ENCODE measurements at regions not wholly inside any gene's neighbourhood (a gene's known extent, or its start where the extent isn't known, plus 50 kb on each side); places are given as distances from the start of the nearest gene placed in this dataset.

- Histone ChIP-seq H3K27me3 (peaks cover 0 to 8% (median 0%) of the 10 kb centered on the region in 11 experiments; a peak in 2 of 22 replicates), H3K4me3 (no peak overlapping the region), H3K4me1 (peaks cover 7 to 29% (median 17%) of the 10 kb centered on the region in 10 experiments; a peak in 18 of 20 replicates), H3K9ac (peak overlapping the region in 1 of 11 experiments; percentile 29; a peak in 1 of 22 replicates), H3K27ac (no peak overlapping the region), H3K4me2 (peak overlapping the region; percentile 17 to 51 (median 47); a peak in 21 of 22 replicates), H3K36me3 (no peaks in the 10 kb centered on the region), H4K20me1 (no peaks in the 10 kb centered on the region; a peak in 1 of 22 replicates), H3K9me3 (replicated peaks in 1 of 11) (no peaks in the 10 kb centered on the region)
- TF ChIP-seq Cebpa-rat (IDR thresholded peaks at IDR 0.05), result no peak
These were observed 186.9 kb downstream of the ZFP36L2 start for GRCh38 chr2:43039376-43040080.

- H3K27me3 ChIP-seq, result peaks cover 0 to 8% (median 0%) of the 10 kb centered on the region in 11 experiments; a peak in 2 of 22 replicates
- no peak overlapping the region; a peak in 1 of 22 replicates for H3K9ac ChIP-seq
- no peak overlapping the region for H3K27ac ChIP-seq
- no peaks in the 10 kb centered on the region for H3K36me3 ChIP-seq
- no peak overlapping the region for H3K4me3 ChIP-seq
- peak overlapping the region in 2 of 11 experiments; percentile 17 to 49; a peak in 3 of 22 replicates for H3K4me2 ChIP-seq
- no peak for TF ChIP-seq Cebpa-rat (IDR thresholded peaks at IDR 0.05)
- peaks cover 7 to 29% (median 17%) of the 10 kb centered on the region in 10 experiments; a peak in 18 of 20 replicates for H3K4me1 ChIP-seq
- no peaks in the 10 kb centered on the region for H3K9me3 ChIP-seq (replicated peaks in 1 of 11)
- H4K20me1 ChIP-seq, result no peaks in the 10 kb centered on the region
These were observed 187.7 kb downstream of the ZFP36L2 start for GRCh38 chr2:43038696-43039094.

- Histone ChIP-seq H3K27ac (no peak overlapping the region), H4K20me1 (no peaks in the 10 kb centered on the region), H3K4me2 (no peak overlapping the region), H3K4me1 (peaks cover 7 to 29% (median 17%) of the 10 kb centered on the region in 10 experiments; a peak in 18 of 20 replicates), H3K27me3 (peaks cover 0 to 8% (median 0%) of the 10 kb centered on the region in 11 experiments; a peak in 2 of 22 replicates), H3K36me3 (no peaks in the 10 kb centered on the region), H3K9me3 (replicated peaks in 1 of 11) (no peaks in the 10 kb centered on the region), H3K4me3 (no peak overlapping the region), H3K9ac (no peak overlapping the region)
- no peak for TF ChIP-seq Cebpa-rat (IDR thresholded peaks at IDR 0.05)
These were observed 188.2 kb downstream of the ZFP36L2 start for GRCh38 chr2:43038034-43038695.

GRCh38 chr2:43035922-43036321, 190.5 kb downstream of the ZFP36L2 start:
- Histone ChIP-seq H3K9ac (no peak overlapping the region), H3K9me3 (replicated peaks in 1 of 11) (no peaks in the 10 kb centered on the region), H3K27me3 (peaks cover 0 to 8% (median 0%) of the 10 kb centered on the region in 11 experiments; a peak in 2 of 22 replicates), H3K27ac (no peak overlapping the region), H3K36me3 (no peaks in the 10 kb centered on the region), H3K4me3 (no peak overlapping the region), H3K4me1 (peaks cover 7 to 19% (median 11%) of the 10 kb centered on the region in 10 experiments; a peak in 18 of 20 replicates), H4K20me1 (no peaks in the 10 kb centered on the region), H3K4me2 (no peak overlapping the region)
- TF ChIP-seq Cebpa-rat (IDR thresholded peaks at IDR 0.05), result no peak

GRCh38 chr2:43034921-43035320, 191.5 kb downstream of the ZFP36L2 start:
- Histone ChIP-seq H3K4me2 (no peak overlapping the region), H4K20me1 (no peaks in the 10 kb centered on the region), H3K36me3 (no peaks in the 10 kb centered on the region), H3K9me3 (replicated peaks in 1 of 11) (no peaks in the 10 kb centered on the region), H3K4me3 (no peak overlapping the region), H3K9ac (no peak overlapping the region), H3K4me1 (peaks cover 7 to 19% (median 9%) of the 10 kb centered on the region in 10 experiments; a peak in 18 of 20 replicates), H3K27me3 (peaks cover 0 to 7% (median 0%) of the 10 kb centered on the region in 11 experiments; a peak in 2 of 22 replicates), H3K27ac (no peak overlapping the region)
- no peak for TF ChIP-seq Cebpa-rat (IDR thresholded peaks at IDR 0.05)

- Histone ChIP-seq H3K4me3 (no peak overlapping the region), H3K27me3 (peaks cover 0 to 5% (median 0%) of the 10 kb centered on the region in 11 experiments; a peak in 2 of 22 replicates), H3K9me3 (replicated peaks in 1 of 11) (no peaks in the 10 kb centered on the region), H3K4me1 (peaks cover under 1 to 13% (median 2%) of the 10 kb centered on the region in 10 experiments; a peak in 17 of 20 replicates), H3K36me3 (no peaks in the 10 kb centered on the region), H4K20me1 (no peaks in the 10 kb centered on the region), H3K27ac (no peak overlapping the region), H3K9ac (no peak overlapping the region), H3K4me2 (no peak overlapping the region)
- no peak for TF ChIP-seq Cebpa-rat (IDR thresholded peaks at IDR 0.05)
These were observed 192.2 kb downstream of the ZFP36L2 start for GRCh38 chr2:43034242-43034619.

- Histone ChIP-seq H3K36me3 (no peaks in the 10 kb centered on the region), H3K27me3 (peaks cover 0 to 2% (median 0%) of the 10 kb centered on the region in 11 experiments; a peak in 1 of 22 replicates), H3K4me2 (no peak overlapping the region), H3K27ac (no peak overlapping the region), H4K20me1 (no peaks in the 10 kb centered on the region), H3K9ac (no peak overlapping the region), H3K4me3 (no peak overlapping the region), H3K9me3 (replicated peaks in 1 of 11) (no peaks in the 10 kb centered on the region), H3K4me1 (peaks cover 0 to 10% (median 0%) of the 10 kb centered on the region in 10 experiments; a peak in 3 of 20 replicates)
- no peak for TF ChIP-seq Cebpa-rat (IDR thresholded peaks at IDR 0.05)
These were observed 192.8 kb downstream of the ZFP36L2 start for GRCh38 chr2:43033466-43034241.

GRCh38 chr2:43033016-43033270, 193.5 kb downstream of the ZFP36L2 start:
- no peak overlapping the region for H3K4me3 ChIP-seq
- H3K27me3 ChIP-seq, result no peaks in the 10 kb centered on the region
- no peak for TF ChIP-seq Cebpa-rat (IDR thresholded peaks at IDR 0.05)
- no peaks in the 10 kb centered on the region for H3K9me3 ChIP-seq (replicated peaks in 1 of 11)
- H3K36me3 ChIP-seq, result no peaks in the 10 kb centered on the region
- no peak overlapping the region for H3K9ac ChIP-seq
- no peak overlapping the region for H3K27ac ChIP-seq
- peaks cover 0 to 14% (median 0%) of the 10 kb centered on the region in 10 experiments; a peak in 8 of 20 replicates for H3K4me1 ChIP-seq
- H3K4me2 ChIP-seq, result 0 out of 22 replicates have a peak overlapping the region, but pooled peaks of 2 of the 11 experiments have one; percentile 12
- H4K20me1 ChIP-seq, result no peaks in the 10 kb centered on the region

All from BLaER1 treated with 17β-estradiol and CSF1 and Interleukin-3, amounts not matched to agents 10 nM and 100 nM (cell line).